H54 (cell line): ENCODE measurements at regions not wholly inside any gene's neighbourhood (a gene's known extent, or its start where the extent isn't known, plus 50 kb on each side); places are given as distances from the start of the nearest gene placed in this dataset.
"Not testable (repeated sequence)": the region's sequence is repeated elsewhere in the genome, so short reads cannot be mapped to it uniquely, and the experiment has no call there.

Experiments used
- DNase-seq: peaks from one replicate; pipeline ENCODE4 v3.0.0; 2011; ENCODE audit warnings: low spot score, mixed read lengths; ENCODE audit not compliant: insufficient read length
- FAIRE-seq: peaks from 3 replicates; lab custom pipeline; 2011; peaks lifted over from hg19 to GRCh38; lab: Jason Lieb, UNC
- POLR2A ChIP-seq: IDR thresholded peaks from 2 replicates; pipeline ENCODE4 v1.6.1; 2011; ENCODE audit warnings: low read depth, mild to moderate bottlenecking, low read length

DNA sequence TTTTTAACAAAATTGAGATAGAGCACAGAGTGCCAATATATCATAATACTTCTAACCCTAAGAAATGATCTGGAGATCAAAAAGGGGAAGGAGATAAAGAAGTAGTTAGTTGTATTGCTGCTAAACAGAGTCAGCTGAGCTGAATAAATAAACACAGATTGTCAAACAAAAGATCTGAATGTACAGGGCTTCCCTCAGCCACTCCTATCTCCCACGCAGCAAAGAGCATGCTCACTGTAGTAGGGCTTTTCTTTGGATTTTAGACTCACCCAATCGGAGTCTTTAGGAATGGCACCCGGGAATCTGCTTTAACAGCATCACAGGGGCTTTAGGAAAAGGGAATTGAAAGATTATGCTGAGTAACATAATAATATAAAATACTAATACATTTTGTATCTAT is 222.2 kb upstream of the STXBP5 start:
- DNase-seq (no peak), FAIRE-seq (no peak)
- no peak for TF ChIP-seq POLR2A

DNA sequence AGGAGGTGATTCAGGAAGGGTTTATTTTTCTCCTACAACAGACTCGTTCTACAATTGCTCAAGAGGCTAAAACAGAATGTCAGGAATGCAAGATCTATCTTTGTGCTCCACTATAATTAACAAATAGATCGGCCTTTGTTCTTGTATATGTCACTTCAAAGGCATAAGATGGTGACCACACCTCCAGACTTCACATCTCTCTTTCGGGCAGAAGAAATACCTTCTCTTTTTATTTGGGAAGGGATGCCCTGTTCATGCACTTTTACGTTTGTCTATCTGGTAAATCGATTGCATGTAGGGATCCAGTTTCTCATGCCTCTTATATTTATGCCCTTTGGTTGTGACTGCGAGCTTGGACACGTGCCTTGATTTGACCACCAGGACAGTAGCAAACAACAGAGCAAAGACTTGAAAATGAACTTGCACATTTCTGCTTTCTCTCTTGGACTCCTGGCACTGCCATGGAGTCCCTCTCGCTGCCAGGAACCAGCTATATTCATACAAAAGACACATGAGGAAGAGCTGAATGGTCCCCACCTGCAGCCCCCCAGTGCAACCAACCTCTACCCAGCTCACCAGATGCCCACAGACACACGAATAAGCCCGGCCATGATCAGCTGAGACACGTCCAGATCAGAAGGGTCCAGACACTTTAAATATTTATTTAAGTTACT is 219.8 kb upstream of the STXBP5 start:
- TF ChIP-seq POLR2A, result no peak

DNA sequence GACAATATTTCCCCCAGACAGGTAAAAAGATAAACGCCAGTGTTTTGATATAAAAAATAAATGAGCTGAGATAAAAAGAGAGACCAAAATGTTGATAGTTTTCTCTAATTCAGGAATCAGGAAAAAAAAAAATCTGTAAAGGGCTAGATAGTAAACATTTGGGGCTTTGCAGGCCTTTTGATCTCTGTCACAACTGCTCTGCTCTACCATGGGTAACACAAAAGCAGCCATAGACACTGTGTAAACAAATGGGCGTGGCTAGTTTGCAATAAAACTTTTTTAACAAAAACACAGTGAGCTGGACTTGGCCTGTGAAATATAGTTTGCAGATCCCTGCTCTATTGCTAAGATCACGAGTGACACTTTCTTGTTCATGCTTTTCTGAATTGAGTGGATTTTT is 219.1 kb upstream of the STXBP5 start:
- FAIRE-seq, result no peak
- TF ChIP-seq POLR2A, result no peak
- DNase-seq, result no peak

More for the DNA sequence above, 219.8 kb upstream of the STXBP5 start:
- DNase-seq, result no peak
- no peak for FAIRE-seq

DNA sequence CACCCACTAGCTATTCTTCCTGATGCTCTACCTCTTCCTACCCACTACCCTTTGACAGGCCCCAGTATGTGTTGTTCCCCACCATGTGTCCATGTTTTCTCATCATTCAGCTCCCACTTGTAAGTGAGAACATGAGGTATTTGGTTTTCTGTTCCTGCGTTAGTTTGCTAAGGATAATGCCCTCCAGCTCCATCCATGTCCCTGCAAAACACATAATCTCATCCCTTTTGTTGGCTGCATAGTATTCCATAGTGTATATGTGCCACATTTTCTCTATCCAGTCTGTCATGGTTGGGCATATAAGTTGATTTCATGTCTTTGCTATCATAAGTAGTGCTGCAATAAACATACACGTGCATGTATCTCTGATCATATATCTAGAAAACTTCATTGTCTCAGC is 218.3 kb upstream of the STXBP5 start:
- TF ChIP-seq POLR2A, result no peak
- no peak for FAIRE-seq
- DNase-seq, result no peak

DNA sequence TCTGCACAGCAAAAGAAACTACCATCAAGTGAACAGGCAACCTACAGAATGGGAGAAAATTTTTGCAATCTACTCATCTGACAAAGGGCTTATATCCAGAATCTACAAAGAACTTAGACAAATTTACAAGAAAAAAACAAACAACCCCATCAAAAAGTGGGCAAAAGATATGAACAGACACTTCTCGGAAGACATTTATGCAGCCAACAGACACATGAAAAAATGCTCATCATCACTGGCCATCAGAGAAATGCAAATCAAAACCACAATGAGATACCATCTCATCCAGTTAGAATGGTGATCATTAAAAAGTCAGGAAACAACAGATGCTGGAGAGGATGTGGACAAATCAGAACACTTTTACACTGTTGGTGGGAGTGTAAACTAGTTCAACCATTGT is 216.3 kb upstream of the STXBP5 start:
- not testable (repeated sequence) for FAIRE-seq, DNase-seq

DNA sequence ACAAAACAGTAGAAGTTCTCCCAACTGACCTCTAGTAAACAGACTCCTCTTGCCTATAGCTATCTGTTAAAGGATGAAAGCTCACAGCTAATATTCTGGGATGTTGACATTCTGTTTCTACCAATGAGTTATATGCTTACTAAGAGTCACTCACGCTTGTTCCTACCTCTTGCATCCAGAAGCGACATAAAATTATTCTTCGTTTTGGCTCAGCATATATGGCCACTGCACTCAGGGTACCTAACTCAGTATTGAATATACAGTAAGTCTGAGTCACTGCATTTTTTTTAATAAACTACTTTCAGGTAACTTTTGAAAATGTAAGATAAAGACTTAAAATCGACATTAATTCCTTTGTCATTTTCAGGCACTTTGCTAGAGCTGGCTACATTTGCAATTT is 214.4 kb upstream of the STXBP5 start:
- FAIRE-seq (peak; percentile 11), DNase-seq (no peak)
- no peak for TF ChIP-seq POLR2A

DNA sequence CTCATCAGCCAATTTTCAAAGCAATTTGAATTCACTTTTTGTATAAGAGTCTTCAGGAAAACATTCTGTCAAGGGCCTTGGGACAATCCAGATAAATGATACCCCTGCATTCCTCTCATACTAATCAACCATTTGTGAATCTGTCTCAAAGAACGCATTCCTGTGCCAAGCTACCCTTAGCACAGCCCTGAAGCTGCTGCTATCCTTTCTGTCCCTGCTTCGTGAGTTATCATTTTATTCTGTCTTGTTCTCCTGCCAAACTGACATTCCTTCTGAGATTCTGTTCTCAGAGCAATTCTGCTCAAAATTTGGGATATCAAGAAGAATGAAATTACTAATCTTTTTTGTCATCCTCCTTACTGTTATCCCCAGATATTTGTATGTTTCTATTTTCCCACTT is 213.9 kb upstream of the STXBP5 start:
- FAIRE-seq (peak; percentile 84), DNase-seq (no peak)
- TF ChIP-seq POLR2A, result no peak

DNA sequence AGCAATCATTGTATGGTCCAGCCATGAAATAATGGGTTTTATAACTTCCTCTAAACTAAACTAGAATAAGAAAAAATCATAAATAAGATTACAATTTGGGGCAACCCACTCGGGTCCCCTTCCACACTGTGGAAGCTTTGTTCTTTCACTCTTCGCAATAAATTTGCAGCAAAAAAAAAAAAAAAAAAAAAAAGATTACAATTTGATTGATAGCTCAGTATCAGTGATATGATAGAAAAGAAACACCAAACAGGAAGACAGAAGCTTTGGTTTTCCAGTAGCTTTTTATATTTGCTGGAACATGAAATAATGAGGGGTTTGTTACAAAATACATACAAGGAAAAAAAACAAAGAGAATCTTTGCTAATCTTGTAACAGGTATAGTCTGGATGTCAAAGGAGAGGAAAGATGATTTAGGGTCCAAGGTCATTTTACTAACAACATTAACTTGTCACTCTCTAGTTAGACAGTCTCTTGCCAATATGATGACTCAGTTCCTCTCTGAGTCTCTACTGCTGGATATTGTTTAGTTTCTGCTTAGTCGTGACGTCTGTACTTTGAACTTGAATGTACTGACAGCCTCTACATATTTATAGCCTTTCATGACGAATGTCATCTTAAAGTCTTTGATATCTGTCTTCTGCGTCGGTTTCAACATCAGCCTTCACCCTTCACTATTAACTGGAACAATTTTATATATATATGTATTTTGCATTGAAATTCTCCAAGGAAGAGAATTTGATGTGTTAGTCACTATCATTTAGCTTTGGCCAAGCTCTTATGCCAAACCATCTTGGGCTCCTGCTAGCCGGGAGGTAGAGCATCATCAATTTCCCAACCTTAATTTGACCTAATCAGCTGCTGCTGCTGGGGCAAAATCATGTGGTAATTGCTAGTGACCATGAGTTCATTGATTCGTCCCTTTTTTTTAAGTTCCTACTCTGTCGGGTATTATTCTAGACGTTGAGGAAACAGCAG is 213.1 kb upstream of the STXBP5 start:
- peak; percentile 45 for FAIRE-seq
- TF ChIP-seq POLR2A, result no peak
- DNase-seq, result no peak

DNA sequence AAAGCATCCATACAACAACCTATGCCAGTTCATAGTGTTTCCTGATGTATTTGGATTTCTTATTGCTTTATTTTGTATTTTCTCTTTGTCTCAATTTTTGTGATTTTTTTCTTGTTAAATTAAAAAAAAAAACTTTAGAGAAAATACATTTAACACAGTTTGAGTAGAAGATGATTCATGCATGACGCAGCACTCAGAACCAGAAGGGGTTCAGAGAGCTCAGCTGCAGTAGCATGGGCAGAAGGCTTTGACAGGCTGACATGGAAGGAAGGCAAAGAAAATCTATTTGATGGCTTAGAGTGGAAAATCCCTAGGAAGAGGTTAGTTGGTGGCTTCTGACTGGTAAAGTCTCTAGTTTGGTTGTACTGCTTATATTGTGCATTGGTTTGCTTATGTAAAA is 207.2 kb upstream of the STXBP5 start:
- FAIRE-seq, result peak; percentile 75
- DNase-seq, result no peak

DNA sequence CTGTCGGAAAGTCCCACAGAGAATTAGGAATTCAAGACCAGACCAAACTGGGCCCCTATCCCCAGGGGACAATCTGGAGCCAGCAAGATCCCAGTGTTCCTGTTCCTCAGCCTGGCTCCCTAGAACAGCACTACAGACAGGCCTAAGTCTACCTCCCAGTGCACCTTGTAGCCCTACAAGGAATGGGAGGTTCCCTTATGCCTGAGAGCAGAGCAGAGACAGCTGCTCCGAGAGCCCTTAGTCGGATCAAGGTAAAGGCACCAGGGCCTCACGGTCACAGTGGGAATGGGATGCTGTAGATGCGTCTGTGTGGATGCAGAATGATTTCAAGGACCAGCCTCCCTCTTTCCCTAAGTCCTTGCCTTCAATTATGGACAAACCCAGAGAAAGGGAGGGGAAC is 204.5 kb upstream of the STXBP5 start:
- no peak for FAIRE-seq
- DNase-seq, result no peak
- no peak for TF ChIP-seq POLR2A

More for the DNA sequence above, 207.2 kb upstream of the STXBP5 start:
- TF ChIP-seq POLR2A, result no peak

DNA sequence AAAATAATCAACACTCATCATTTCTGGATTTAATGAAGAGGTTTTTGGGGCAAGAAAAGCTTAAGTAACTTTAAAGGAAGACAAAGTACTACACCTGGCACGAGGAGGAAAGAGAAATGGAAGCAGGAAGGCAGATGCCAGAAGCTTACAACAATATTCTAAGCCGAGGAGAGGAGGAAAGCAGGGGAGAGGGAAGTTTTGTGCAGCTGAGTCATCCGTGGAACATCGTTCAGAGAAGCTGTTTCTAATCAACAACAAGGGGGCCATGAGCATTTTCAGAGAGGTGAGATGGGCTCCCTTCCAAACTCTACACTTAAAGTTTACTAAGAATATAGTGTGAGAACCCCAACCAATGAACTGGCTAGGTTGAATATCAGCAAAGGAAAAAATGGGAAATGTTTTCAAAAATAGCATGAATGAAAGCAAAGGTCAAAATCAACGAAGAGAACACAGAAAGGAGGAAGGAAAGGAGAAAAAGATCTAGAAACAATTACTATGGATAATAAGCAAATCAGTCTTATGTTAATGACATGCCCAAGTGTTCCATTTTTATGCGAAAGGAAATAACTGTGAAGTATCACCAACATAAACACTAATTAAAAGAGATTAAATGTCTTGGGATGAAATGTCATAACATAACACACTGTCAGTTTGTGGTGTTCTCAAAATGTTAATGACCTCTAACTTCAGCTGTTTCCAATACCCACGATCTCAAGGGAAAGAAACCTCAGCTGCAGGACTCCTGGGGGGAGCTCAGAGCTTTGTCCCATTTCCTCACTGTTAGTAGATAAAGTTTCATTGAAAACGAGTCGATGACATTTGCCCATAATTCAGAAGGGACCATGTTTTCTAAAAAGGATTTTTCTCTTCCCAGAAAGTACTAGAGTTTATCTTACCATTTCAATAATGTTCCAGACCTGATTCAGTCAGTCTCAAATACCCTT is 203.4 kb upstream of the STXBP5 start:
- TF ChIP-seq POLR2A, result no peak
- DNase-seq (no peak), FAIRE-seq (peak; percentile 11)

DNA sequence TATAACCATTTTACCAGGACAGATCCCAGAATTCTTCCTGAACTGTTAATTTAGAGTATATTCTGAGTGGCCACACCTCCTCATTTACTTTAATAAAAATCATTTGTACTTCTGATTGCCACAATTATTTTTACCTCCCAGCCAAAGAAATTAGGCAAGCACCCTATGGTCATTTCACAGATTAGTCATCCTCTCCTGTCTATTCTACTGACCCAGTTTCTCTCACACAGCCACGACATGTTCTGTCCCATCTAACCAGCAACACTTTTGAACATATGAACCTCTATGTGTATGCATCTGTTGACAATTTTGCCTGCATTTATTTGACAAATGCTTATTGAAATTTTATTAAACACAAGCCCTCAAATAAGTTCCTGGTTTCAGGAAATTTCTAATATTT is 202.6 kb upstream of the STXBP5 start:
- DNase-seq, result no peak
- FAIRE-seq, result no peak
- TF ChIP-seq POLR2A, result no peak

DNA sequence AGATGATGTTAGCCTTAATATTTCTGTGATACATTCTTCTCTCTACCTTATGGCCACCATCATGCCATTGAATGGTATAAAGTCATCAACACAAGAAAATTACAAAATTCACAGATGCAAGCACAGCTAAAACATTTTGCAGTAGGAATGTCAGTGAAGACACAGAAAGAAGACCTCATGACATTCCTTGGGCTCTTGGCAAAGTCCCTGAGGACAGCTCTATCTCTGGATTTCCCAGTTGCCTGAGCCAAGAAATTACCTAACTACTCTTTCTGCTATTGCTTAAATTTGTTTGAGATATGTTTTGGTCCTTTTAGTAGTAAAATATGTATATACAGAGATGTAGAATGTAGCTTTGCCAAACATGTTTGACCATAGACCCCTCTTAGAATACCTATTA is 201.0 kb upstream of the STXBP5 start:
- no peak for FAIRE-seq
- DNase-seq, result no peak
- TF ChIP-seq POLR2A, result no peak
